ENCODE measurements at regions not wholly inside any gene's neighbourhood (a gene's known extent, or its start where the extent isn't known, plus 50 kb on each side); places are given as distances from the start of the nearest gene placed in this dataset.

GRCh38 chr1:98179151-98179773 lies 258.4 kb upstream of the DPYD start:
- Histone ChIP-seq H3K4me1 (no peaks in the 10 kb centered on the region), H3K9me3 (replicated peaks) (no peaks in the 10 kb centered on the region), H3K27ac (replicated peaks) (no peak overlapping the region), H3K27me3 (ENCODE audit: low read depth) (no peaks in the 10 kb centered on the region), H3K36me3 (no peaks in the 10 kb centered on the region), H3K4me3 (no peak overlapping the region)
- no peak for DNase-seq
- no peak for TF ChIP-seq CTCF (IDR thresholded peaks at IDR 0.05; ENCODE audit: borderline replicate concordance)
- intact Hi-C loops (cut with micrococcal nuclease): no loop called here

- Histone ChIP-seq H3K36me3 (no peaks in the 10 kb centered on the region), H3K27me3 (ENCODE audit: low read depth) (no peaks in the 10 kb centered on the region), H3K4me3 (no peak overlapping the region), H3K27ac (replicated peaks) (no peak overlapping the region), H3K9me3 (replicated peaks) (no peaks in the 10 kb centered on the region), H3K4me1 (no peaks in the 10 kb centered on the region)
- intact Hi-C loops (cut with micrococcal nuclease): no loop called here
- DNase-seq: no peak
- TF ChIP-seq CTCF (IDR thresholded peaks at IDR 0.05; ENCODE audit: borderline replicate concordance): no peak
Observed at GRCh38 chr1:98177751-98178150, 256.9 kb upstream of the DPYD start.

GRCh38 chr1:98176936-98177335 lies 256.1 kb upstream of the DPYD start:
- no peak for TF ChIP-seq CTCF (IDR thresholded peaks at IDR 0.05; ENCODE audit: borderline replicate concordance)
- H3K9me3 ChIP-seq (replicated peaks): no peaks in the 10 kb centered on the region
- no peaks in the 10 kb centered on the region for H3K27me3 ChIP-seq (ENCODE audit: low read depth)
- intact Hi-C loops (cut with micrococcal nuclease): no loop called here
- no peaks in the 10 kb centered on the region for H3K4me1 ChIP-seq
- H3K4me3 ChIP-seq: no peak overlapping the region
- H3K36me3 ChIP-seq: no peaks in the 10 kb centered on the region
- no peak for DNase-seq
- no peak overlapping the region for H3K27ac ChIP-seq (replicated peaks)

GRCh38 chr1:98176414-98176813 lies 255.6 kb upstream of the DPYD start:
- Histone ChIP-seq H3K36me3 (no peaks in the 10 kb centered on the region), H3K4me1 (no peaks in the 10 kb centered on the region), H3K9me3 (replicated peaks) (no peaks in the 10 kb centered on the region), H3K4me3 (no peak overlapping the region), H3K27me3 (ENCODE audit: low read depth) (no peaks in the 10 kb centered on the region), H3K27ac (replicated peaks) (no peak overlapping the region)
- no peak for DNase-seq
- intact Hi-C loops (cut with micrococcal nuclease): no loop called here
- no peak for TF ChIP-seq CTCF (IDR thresholded peaks at IDR 0.05; ENCODE audit: borderline replicate concordance)

GRCh38 chr1:98172578-98172977 lies 251.7 kb upstream of the DPYD start:
- no peak for DNase-seq
- intact Hi-C loops (cut with micrococcal nuclease): no loop called here
- Histone ChIP-seq H3K36me3 (no peaks in the 10 kb centered on the region), H3K27me3 (ENCODE audit: low read depth) (no peaks in the 10 kb centered on the region), H3K27ac (replicated peaks) (no peak overlapping the region), H3K4me3 (no peak overlapping the region), H3K9me3 (replicated peaks) (no peaks in the 10 kb centered on the region), H3K4me1 (no peaks in the 10 kb centered on the region)
- no peak for TF ChIP-seq CTCF (IDR thresholded peaks at IDR 0.05; ENCODE audit: borderline replicate concordance)

Measured in left ventricle myocardium inferior (tissue), 1 donor.